GM19397 (cell line): ENCODE measurements at regions not wholly inside any gene's neighbourhood (a gene's known extent, or its start where the extent isn't known, plus 50 kb on each side); places are given as distances from the start of the nearest gene placed in this dataset.
"Not testable (repeated sequence)": the region's sequence is repeated elsewhere in the genome, so short reads cannot be mapped to it uniquely, and the experiment has no call there.

ENCODE experiments used
- ATAC-seq: cut with Tn5 transposase; IDR thresholded peaks from one replicate; pipeline ENCODE4 v1.9.1; 2021; ENCODE audit warnings: mild to moderate bottlenecking, moderate library complexity; ENCODE audit not compliant: unreplicated experiment

- ATAC-seq: not testable (repeated sequence)
These were observed 53.6 kb upstream of the ROPN1B start for GRCh38 chr3:125915437-125915787.

GRCh38 chr3:125915792-125916375, 53.1 kb upstream of the ROPN1B start:
- peak; percentile 76 for ATAC-seq

DNA sequence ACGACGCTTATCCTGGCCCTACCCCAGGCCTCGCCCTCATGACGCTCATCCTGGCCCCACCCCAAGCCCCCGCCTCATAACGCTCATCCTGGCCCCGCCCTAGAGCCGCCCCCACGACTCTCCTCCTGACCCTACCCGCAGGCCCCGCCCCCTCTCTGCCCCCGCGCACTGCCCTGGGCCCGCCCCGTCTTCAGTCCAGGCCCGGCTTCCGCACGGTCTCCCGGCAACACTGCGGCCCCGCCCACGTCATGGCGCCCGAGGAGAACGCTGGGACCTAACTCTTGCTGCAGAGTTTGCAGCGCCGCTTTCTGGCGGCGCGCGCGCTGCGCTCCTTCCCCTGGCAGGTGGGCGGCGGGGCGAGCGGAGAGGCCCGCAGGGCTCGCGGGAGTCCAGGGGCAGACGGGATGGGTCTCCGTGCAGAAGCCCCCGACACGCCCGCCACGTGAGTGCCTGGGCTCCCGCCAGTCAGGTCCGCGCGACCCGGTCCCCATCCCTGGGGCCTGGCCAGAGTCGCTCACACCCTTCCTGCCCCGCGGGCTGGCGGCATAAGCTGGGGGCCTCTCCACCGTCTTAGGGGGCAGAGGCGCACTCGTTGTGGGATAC, 52.5 kb upstream of the ROPN1B start:
- ATAC-seq: peak; percentile 82

DNA sequence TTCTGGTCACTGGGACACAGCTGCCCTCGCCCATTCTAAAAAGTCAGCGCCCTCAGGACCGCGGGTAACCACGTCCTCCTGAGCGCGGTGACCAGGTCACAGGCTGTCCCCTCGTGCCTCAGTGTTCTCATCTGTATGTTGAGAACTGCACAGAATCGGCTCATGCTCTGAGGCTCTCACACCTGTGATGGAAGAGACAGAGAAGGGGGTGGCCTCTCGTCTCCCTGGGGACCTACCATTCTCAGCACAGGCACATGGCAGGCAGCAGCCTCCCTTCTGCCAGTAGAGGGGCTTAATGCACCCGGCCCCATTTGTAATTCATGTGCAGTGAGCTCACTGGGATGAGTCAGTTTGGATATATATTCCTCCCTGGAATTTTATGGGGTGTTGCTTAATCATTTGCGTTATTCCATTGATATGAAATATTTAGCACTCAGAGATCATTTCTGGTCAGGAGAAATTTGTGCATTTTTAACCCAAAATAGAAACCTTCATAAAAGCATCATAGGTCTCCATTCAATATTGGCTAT, 51.9 kb upstream of the ROPN1B start:
- not testable (repeated sequence) for ATAC-seq

DNA sequence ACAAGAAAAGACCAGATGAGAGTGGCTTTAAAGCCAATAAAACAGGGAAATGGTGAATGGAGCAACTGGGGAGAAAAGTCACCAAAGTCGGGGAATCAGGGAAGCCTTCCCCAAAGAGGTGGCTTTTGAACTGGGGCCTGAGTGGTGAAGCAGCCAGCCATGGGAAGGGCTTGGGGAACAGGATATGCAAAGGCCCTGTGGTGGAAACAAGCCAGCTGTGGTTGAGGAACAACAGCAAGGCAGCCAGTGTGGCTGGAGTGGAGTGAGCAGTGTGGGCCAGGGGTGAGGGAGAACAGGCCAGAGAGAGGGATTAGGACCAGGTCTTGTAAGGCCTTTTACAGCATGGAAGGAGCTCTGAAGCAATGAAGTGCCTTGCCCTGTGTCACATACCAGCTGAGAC, 51.0 kb upstream of the ROPN1B start:
- ATAC-seq: not testable (repeated sequence)

- not testable (repeated sequence) for ATAC-seq
These were observed 50.5 kb upstream of the ROPN1B start for GRCh38 chr3:125918451-125918850.

GRCh38 chr3:125918866-125919265, 50.1 kb upstream of the ROPN1B start:
- ATAC-seq: not testable (repeated sequence)
